DND-41 (cell line): ENCODE measurements at regions not wholly inside any gene's neighbourhood (a gene's known extent, or its start where the extent isn't known, plus 50 kb on each side); places are given as distances from the start of the nearest gene placed in this dataset.

ENCODE experiments used
- ATAC-seq: fragments of 200-7000 bp; cut with Tn5 transposase; 3 replicates; pipeline ENCODE4 v1.9.1; 2021; ENCODE audit warnings: low read depth; ENCODE audit not compliant: insufficient read depth
- DNase-seq: peaks from one replicate; pipeline ENCODE4 v3.0.0-alpha.2; 2020
- H2AFZ ChIP-seq: 2 replicates; pipeline ENCODE4 v1.6.0; 2012; ENCODE audit warnings: low read depth, low read length
- H3K27ac ChIP-seq: 2 replicates; pipeline ENCODE4 v1.5.1; 2012; ENCODE audit warnings: low read length, inconsistent platforms
- H3K27me3 ChIP-seq: fragments of 200-600 bp; sonication (generic); 2 replicates; pipeline ENCODE4 v1.6.0; 2012; ENCODE audit warnings: low read length, mild to moderate bottlenecking, inconsistent platforms; ENCODE audit not compliant: insufficient read depth, poor library complexity
- H3K36me3 ChIP-seq: 2 replicates; pipeline ENCODE4 v1.5.1; 2012; ENCODE audit warnings: low read length, inconsistent platforms; ENCODE audit not compliant: insufficient read depth
- H3K4me1 ChIP-seq: 2 replicates; pipeline ENCODE4 v1.5.1; 2012; ENCODE audit warnings: mild to moderate bottlenecking, low read length; ENCODE audit not compliant: insufficient read depth
- H3K4me2 ChIP-seq: 2 replicates; pipeline ENCODE4 v1.6.0; 2012; ENCODE audit warnings: mild to moderate bottlenecking, moderate library complexity, low read length, inconsistent platforms; ENCODE audit not compliant: insufficient read depth
- H3K4me3 ChIP-seq, 2 experiments: fragments of 200-600 bp in 1 of 2; shearing (Covaris generic) in 1 of 2; 2 replicates each; pipeline ENCODE4 v1.5.1; 2012 to 2016; ENCODE audit warnings: inconsistent platforms in 2 of 2, low read length in 2 of 2, mild to moderate bottlenecking in 2 of 2, low read depth in 1 of 2, moderate library complexity in 1 of 2
- H3K79me2 ChIP-seq: 2 replicates; pipeline ENCODE4 v1.6.0; 2012; ENCODE audit warnings: low read length, inconsistent platforms; ENCODE audit not compliant: insufficient read depth
- H3K9ac ChIP-seq: 2 replicates; pipeline ENCODE4 v1.6.0; 2012; ENCODE audit warnings: low read depth, mild to moderate bottlenecking, inconsistent platforms, low read length, moderate library complexity
- H3K9me3 ChIP-seq: 2 replicates; pipeline ENCODE4 v1.5.1; 2012; ENCODE audit warnings: low read length, moderate library complexity, mild to moderate bottlenecking, inconsistent platforms; ENCODE audit not compliant: insufficient read depth, severe bottlenecking
- H4K20me1 ChIP-seq: 2 replicates; pipeline ENCODE4 v1.6.0; 2012; ENCODE audit warnings: low read length; ENCODE audit not compliant: insufficient read depth
- EZH2 ChIP-seq: IDR thresholded peaks from 3 replicates; pipeline ENCODE4 v1.6.1; 2012; ENCODE audit warnings: borderline replicate concordance, low read depth, mild to moderate bottlenecking, moderate library complexity, low read length, inconsistent platforms; ENCODE audit not compliant: severe bottlenecking
- TF ChIP-seq, protein P1 (sequence below): IDR thresholded peaks from 2 replicates; pipeline ENCODE4 v1.5.1; 2012; ENCODE audit warnings: borderline replicate concordance, low read length, moderate library complexity, mild to moderate bottlenecking; ENCODE audit not compliant: poor library complexity, severe bottlenecking; ENCODE audit errors: extremely low read depth

DNA sequence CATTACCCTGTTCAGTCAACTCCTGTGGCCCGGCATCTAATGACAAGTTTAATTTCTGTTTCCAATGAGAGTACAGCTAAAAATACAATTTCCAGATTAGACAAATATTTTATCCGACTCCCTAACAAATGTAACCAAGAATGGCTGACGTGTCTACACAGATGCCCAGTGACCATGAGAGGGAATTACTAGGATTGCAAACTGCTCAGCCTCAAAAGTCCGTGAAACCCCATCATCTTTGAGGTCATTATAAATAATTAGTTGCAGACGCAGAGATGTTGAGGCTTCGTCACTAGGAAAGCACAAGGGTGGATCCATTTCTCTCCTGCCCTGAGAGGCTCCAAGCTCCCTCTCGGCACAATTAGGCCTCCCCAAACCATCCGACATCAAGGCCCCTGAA, 104.1 kb upstream of the ZNF507 start:
- Histone ChIP-seq H3K79me2 (no peaks in the 10 kb centered on the region), H4K20me1 (no peaks in the 10 kb centered on the region), H3K4me3 (no peak overlapping the region), H2AFZ (no peak overlapping the region), H3K27me3 (no peaks in the 10 kb centered on the region), H3K4me1 (no peaks in the 10 kb centered on the region), H3K27ac (no peak overlapping the region), H3K9ac (no peak overlapping the region), H3K36me3 (no peaks in the 10 kb centered on the region), H3K9me3 (no peaks in the 10 kb centered on the region), H3K4me2 (no peak overlapping the region)
- no peak for ATAC-seq
- TF ChIP-seq, protein P1, sequence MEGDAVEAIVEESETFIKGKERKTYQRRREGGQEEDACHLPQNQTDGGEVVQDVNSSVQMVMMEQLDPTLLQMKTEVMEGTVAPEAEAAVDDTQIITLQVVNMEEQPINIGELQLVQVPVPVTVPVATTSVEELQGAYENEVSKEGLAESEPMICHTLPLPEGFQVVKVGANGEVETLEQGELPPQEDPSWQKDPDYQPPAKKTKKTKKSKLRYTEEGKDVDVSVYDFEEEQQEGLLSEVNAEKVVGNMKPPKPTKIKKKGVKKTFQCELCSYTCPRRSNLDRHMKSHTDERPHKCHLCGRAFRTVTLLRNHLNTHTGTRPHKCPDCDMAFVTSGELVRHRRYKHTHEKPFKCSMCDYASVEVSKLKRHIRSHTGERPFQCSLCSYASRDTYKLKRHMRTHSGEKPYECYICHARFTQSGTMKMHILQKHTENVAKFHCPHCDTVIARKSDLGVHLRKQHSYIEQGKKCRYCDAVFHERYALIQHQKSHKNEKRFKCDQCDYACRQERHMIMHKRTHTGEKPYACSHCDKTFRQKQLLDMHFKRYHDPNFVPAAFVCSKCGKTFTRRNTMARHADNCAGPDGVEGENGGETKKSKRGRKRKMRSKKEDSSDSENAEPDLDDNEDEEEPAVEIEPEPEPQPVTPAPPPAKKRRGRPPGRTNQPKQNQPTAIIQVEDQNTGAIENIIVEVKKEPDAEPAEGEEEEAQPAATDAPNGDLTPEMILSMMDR = no peak
- TF ChIP-seq EZH2 = no peak
- DNase-seq = no peak

GRCh38 chr19:32241932-32242710, 103.3 kb upstream of the ZNF507 start:
- no peak overlapping the region for H3K4me3 ChIP-seq
- H3K4me2 ChIP-seq = no peak overlapping the region
- no peak overlapping the region for H3K9ac ChIP-seq
- H2AFZ ChIP-seq = no peak overlapping the region
- no peak for DNase-seq
- TF ChIP-seq, protein P1 = no peak
- TF ChIP-seq EZH2 = no peak
- H3K4me1 ChIP-seq = no peaks in the 10 kb centered on the region
- no peak for ATAC-seq
- H3K79me2 ChIP-seq = no peaks in the 10 kb centered on the region
- H3K27ac ChIP-seq = no peak overlapping the region
- no peaks in the 10 kb centered on the region for H3K36me3 ChIP-seq
- H3K27me3 ChIP-seq = no peaks in the 10 kb centered on the region
- H4K20me1 ChIP-seq = no peaks in the 10 kb centered on the region
- no peaks in the 10 kb centered on the region for H3K9me3 ChIP-seq

DNA sequence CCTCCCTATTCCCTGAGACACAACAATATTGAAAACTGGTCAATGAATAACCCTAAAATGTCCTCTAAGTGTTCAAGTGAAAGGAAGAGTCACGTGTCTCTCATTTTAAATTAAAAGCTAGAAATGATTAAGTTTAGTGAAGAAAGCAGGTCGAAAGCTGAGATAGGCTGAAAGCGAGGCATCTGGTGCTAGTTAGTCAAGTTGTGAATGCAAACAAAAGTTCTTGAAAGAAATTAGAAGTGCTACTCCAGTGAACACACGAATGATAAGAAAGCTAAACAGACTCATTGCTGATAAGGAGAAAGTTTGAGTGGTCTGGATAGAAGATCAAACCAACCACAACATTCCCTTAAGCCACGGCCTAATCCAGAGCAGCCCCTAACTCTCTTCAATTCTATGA, 99.4 kb upstream of the ZNF507 start:
- Histone ChIP-seq H3K27ac (no peak overlapping the region), H3K36me3 (no peaks in the 10 kb centered on the region), H3K4me3 (no peak overlapping the region), H3K79me2 (no peaks in the 10 kb centered on the region), H3K9me3 (no peaks in the 10 kb centered on the region), H3K4me1 (no peaks in the 10 kb centered on the region), H3K4me2 (no peak overlapping the region), H3K9ac (no peak overlapping the region), H2AFZ (no peak overlapping the region), H4K20me1 (no peaks in the 10 kb centered on the region), H3K27me3 (no peaks in the 10 kb centered on the region)
- TF ChIP-seq, protein P1 = no peak
- TF ChIP-seq EZH2 = no peak
- ATAC-seq = no peak
- DNase-seq = no peak
